ENCODE measurements at regions not wholly inside any gene's neighbourhood (a gene's known extent, or its start where the extent isn't known, plus 50 kb on each side); places are given as distances from the start of the nearest gene placed in this dataset.

GRCh38 chrX:134183665-134184064 is 53.3 kb upstream of the CCDC160 start:
- Mint-ChIP-seq H3K4me3 (no peak overlapping the region), H3K9me3 (no peaks in the 10 kb centered on the region), H3K27ac (no peak overlapping the region), H3K27me3 (peaks cover 3% of the 10 kb centered on the region), H3K36me3 (ENCODE audit: low read depth) (no peaks in the 10 kb centered on the region), H3K4me1 (ENCODE audit: low read depth) (no peaks in the 10 kb centered on the region)
- intact Hi-C loops (cut with micrococcal nuclease) = no loop called here

- intact Hi-C loops (cut with micrococcal nuclease) = no loop called here
- H3K36me3 Mint-ChIP-seq (ENCODE audit: low read depth) = no peaks in the 10 kb centered on the region
- peaks cover 3% of the 10 kb centered on the region for H3K27me3 Mint-ChIP-seq
- H3K27ac Mint-ChIP-seq = no peak overlapping the region
- H3K9me3 Mint-ChIP-seq = no peaks in the 10 kb centered on the region
- H3K4me1 Mint-ChIP-seq (ENCODE audit: low read depth) = no peaks in the 10 kb centered on the region
- no peak overlapping the region for H3K4me3 Mint-ChIP-seq
These were observed 52.0 kb upstream of the CCDC160 start for GRCh38 chrX:134184936-134185335.

- Mint-ChIP-seq H3K4me3 (no peak overlapping the region), H3K27ac (no peak overlapping the region), H3K4me1 (ENCODE audit: low read depth) (no peaks in the 10 kb centered on the region), H3K27me3 (no peaks in the 10 kb centered on the region), H3K36me3 (ENCODE audit: low read depth) (no peaks in the 10 kb centered on the region), H3K9me3 (no peaks in the 10 kb centered on the region)
- intact Hi-C loops (cut with micrococcal nuclease) = no loop called here
These were observed 50.4 kb upstream of the CCDC160 start for GRCh38 chrX:134186362-134187121.
